H1 (cell line): ENCODE measurements at regions not wholly inside any gene's neighbourhood (a gene's known extent, or its start where the extent isn't known, plus 50 kb on each side); places are given as distances from the start of the nearest gene placed in this dataset.

Experiments
- CBX5 ChIP-seq: fragments of 300-800, 300-1000 bp; sonication (generic); IDR thresholded peaks from 2 replicates; pipeline ENCODE4 v1.7.1; 2016; ENCODE audit warnings: antibody characterized with exemption, low read length, low read depth
- CBX8 ChIP-seq: fragments of 300-800, 300-1000 bp; sonication (generic); IDR thresholded peaks from 2 replicates; pipeline ENCODE4 v1.7.1; 2016; ENCODE audit warnings: low read depth, low read length, borderline replicate concordance
- CHD2 ChIP-seq: IDR thresholded peaks from 2 replicates; pipeline ENCODE4 v1.6.1; 2012; ENCODE audit warnings: low read length, improper control_type of control experiment
- GABPA ChIP-seq: IDR thresholded peaks from 2 replicates; pipeline ENCODE4 v1.6.1; 2011; ENCODE audit warnings: mild to moderate bottlenecking, low read length, moderate library complexity, borderline replicate concordance; ENCODE audit not compliant: insufficient read depth
- MAFK ChIP-seq: IDR thresholded peaks from 2 replicates; pipeline ENCODE4 v1.6.1; 2012; ENCODE audit warnings: low read depth, mild to moderate bottlenecking, improper control_type of control experiment, low read length
- SAP30 ChIP-seq: fragments of 300-600 bp; sonication (generic); IDR thresholded peaks from 2 replicates; pipeline ENCODE4 v1.7.1; 2012; ENCODE audit warnings: low read length, moderate library complexity, mild to moderate bottlenecking, inconsistent platforms; ENCODE audit not compliant: insufficient read depth, insufficient replicate concordance
- SIN3A ChIP-seq, 2 experiments: IDR thresholded peaks in 1 of 2; conservative IDR thresholded peaks in 1 of 2; 2 replicates each; pipeline ENCODE4 v1.6.1; 2011 to 2012; ENCODE audit warnings: low read length in 2 of 2, improper control_type of control experiment in 1 of 2, low read depth in 1 of 2, mild to moderate bottlenecking in 1 of 2
- TCF12 ChIP-seq: IDR thresholded peaks from 2 replicates; pipeline ENCODE4 v1.6.1; 2011; ENCODE audit warnings: low read depth, mild to moderate bottlenecking, low read length
- TEAD4 ChIP-seq: IDR thresholded peaks from 2 replicates; pipeline ENCODE4 v1.6.1; 2012; ENCODE audit warnings: low read depth, low read length, inconsistent platforms, mixed read lengths
- TF ChIP-seq, protein P1 (sequence below): fragments of 300-600 bp; sonication (generic); IDR thresholded peaks from 2 replicates; pipeline ENCODE4 v1.7.1; 2012; ENCODE audit warnings: low read length, moderate library complexity, mild to moderate bottlenecking, inconsistent platforms; ENCODE audit not compliant: insufficient replicate concordance

DNA sequence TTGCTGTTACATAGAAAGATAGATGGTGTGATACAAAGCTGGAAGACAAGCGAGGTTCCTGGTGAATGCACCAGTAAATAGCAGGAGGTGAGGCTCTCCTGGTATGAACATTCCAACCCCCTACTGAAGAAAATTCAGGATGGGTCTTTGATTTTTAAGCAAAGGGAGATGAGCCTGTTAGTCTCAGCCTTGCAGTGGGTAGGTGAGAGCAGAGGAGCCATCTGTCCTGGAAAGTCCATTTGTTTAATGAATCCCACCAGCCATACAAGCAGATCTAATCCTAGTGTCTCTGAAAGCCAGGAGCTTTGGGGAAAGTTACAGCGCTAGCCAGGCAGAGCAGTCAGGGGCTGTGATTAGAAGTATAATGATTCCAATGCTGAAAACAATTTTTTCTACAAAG is 234.8 kb upstream of the FOXN3 start (continued):
- TF ChIP-seq, protein P1, sequence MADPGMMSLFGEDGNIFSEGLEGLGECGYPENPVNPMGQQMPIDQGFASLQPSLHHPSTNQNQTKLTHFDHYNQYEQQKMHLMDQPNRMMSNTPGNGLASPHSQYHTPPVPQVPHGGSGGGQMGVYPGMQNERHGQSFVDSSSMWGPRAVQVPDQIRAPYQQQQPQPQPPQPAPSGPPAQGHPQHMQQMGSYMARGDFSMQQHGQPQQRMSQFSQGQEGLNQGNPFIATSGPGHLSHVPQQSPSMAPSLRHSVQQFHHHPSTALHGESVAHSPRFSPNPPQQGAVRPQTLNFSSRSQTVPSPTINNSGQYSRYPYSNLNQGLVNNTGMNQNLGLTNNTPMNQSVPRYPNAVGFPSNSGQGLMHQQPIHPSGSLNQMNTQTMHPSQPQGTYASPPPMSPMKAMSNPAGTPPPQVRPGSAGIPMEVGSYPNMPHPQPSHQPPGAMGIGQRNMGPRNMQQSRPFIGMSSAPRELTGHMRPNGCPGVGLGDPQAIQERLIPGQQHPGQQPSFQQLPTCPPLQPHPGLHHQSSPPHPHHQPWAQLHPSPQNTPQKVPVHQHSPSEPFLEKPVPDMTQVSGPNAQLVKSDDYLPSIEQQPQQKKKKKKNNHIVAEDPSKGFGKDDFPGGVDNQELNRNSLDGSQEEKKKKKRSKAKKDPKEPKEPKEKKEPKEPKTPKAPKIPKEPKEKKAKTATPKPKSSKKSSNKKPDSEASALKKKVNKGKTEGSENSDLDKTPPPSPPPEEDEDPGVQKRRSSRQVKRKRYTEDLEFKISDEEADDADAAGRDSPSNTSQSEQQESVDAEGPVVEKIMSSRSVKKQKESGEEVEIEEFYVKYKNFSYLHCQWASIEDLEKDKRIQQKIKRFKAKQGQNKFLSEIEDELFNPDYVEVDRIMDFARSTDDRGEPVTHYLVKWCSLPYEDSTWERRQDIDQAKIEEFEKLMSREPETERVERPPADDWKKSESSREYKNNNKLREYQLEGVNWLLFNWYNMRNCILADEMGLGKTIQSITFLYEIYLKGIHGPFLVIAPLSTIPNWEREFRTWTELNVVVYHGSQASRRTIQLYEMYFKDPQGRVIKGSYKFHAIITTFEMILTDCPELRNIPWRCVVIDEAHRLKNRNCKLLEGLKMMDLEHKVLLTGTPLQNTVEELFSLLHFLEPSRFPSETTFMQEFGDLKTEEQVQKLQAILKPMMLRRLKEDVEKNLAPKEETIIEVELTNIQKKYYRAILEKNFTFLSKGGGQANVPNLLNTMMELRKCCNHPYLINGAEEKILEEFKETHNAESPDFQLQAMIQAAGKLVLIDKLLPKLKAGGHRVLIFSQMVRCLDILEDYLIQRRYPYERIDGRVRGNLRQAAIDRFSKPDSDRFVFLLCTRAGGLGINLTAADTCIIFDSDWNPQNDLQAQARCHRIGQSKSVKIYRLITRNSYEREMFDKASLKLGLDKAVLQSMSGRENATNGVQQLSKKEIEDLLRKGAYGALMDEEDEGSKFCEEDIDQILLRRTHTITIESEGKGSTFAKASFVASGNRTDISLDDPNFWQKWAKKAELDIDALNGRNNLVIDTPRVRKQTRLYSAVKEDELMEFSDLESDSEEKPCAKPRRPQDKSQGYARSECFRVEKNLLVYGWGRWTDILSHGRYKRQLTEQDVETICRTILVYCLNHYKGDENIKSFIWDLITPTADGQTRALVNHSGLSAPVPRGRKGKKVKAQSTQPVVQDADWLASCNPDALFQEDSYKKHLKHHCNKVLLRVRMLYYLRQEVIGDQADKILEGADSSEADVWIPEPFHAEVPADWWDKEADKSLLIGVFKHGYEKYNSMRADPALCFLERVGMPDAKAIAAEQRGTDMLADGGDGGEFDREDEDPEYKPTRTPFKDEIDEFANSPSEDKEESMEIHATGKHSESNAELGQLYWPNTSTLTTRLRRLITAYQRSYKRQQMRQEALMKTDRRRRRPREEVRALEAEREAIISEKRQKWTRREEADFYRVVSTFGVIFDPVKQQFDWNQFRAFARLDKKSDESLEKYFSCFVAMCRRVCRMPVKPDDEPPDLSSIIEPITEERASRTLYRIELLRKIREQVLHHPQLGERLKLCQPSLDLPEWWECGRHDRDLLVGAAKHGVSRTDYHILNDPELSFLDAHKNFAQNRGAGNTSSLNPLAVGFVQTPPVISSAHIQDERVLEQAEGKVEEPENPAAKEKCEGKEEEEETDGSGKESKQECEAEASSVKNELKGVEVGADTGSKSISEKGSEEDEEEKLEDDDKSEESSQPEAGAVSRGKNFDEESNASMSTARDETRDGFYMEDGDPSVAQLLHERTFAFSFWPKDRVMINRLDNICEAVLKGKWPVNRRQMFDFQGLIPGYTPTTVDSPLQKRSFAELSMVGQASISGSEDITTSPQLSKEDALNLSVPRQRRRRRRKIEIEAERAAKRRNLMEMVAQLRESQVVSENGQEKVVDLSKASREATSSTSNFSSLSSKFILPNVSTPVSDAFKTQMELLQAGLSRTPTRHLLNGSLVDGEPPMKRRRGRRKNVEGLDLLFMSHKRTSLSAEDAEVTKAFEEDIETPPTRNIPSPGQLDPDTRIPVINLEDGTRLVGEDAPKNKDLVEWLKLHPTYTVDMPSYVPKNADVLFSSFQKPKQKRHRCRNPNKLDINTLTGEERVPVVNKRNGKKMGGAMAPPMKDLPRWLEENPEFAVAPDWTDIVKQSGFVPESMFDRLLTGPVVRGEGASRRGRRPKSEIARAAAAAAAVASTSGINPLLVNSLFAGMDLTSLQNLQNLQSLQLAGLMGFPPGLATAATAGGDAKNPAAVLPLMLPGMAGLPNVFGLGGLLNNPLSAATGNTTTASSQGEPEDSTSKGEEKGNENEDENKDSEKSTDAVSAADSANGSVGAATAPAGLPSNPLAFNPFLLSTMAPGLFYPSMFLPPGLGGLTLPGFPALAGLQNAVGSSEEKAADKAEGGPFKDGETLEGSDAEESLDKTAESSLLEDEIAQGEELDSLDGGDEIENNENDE: no peak
- TF ChIP-seq GABPA (no peak), TEAD4 (no peak), SIN3A (conservative IDR thresholded peaks at IDR 0.05 in 1 of 2, IDR thresholded peaks at IDR 0.05 in 1 of 2; ENCODE audit: low read depth in 1 of 2, low read length in 2 of 2) (no peak), CBX8 (no peak), CBX5 (no peak), SAP30 (no peak), CHD2 (no peak), TCF12 (no peak), MAFK (no peak)
